Natural killer cell treated with Interleukin-12 subunit alpha and Interleukin-12 subunit beta and Interleukin-15 and Interleukin-18, amount 100 ng/mL, for 72 hours (primary cell): ENCODE measurements at regions not wholly inside any gene's neighbourhood (a gene's known extent, or its start where the extent isn't known, plus 50 kb on each side); places are given as distances from the start of the nearest gene placed in this dataset.

Source experiments
- ATAC-seq, 2 donors: fragments of 150-1000 bp; cut with Tn5 transposase in 1 of 2; sonication (Bioruptor Pico), chemical (Tn5 transposase) in 1 of 2; 2 replicates each; pipeline ENCODE4 v1.10.0; 2021
- DNase-seq: peaks from one replicate; pipeline ENCODE4 v3.0.0; 2022; ENCODE audit warnings: low spot score
- H3K27ac Mint-ChIP-seq, 2 donors: 1 replicate in 1 of 2; 2 replicates in 1 of 2; pipeline ENCODE4 v1.8.0; 2022; ENCODE audit warnings: mixed read lengths in 2 of 2, mild to moderate bottlenecking in 1 of 2, moderate library complexity in 1 of 2
- H3K27me3 Mint-ChIP-seq, 2 donors: 1 replicate in 1 of 2; 2 replicates in 1 of 2; pipeline ENCODE4 v1.8.0; 2022; ENCODE audit warnings: mixed read lengths in 2 of 2
- H3K36me3 Mint-ChIP-seq: one replicate; pipeline ENCODE4 v1.8.0; 2022; ENCODE audit warnings: mixed read lengths
- H3K4me1 Mint-ChIP-seq, 2 donors: 1 replicate in 1 of 2; 2 replicates in 1 of 2; pipeline ENCODE4 v1.8.0; 2022; ENCODE audit warnings: low read depth in 2 of 2, mixed read lengths in 2 of 2, mild to moderate bottlenecking in 1 of 2
- H3K4me3 Mint-ChIP-seq: one replicate; pipeline ENCODE4 v1.8.0; 2022; ENCODE audit warnings: mixed read lengths
- H3K9me3 Mint-ChIP-seq: 2 replicates; pipeline ENCODE4 v1.8.0; 2022; ENCODE audit warnings: mixed read lengths

- DNase-seq (no peak), ATAC-seq (no peak)
- Mint-ChIP-seq H3K4me1 (no peaks in the 10 kb centered on the region), H3K36me3 (no peaks in the 10 kb centered on the region), H3K9me3 (no peaks in the 10 kb centered on the region), H3K27ac (no peak overlapping the region), H3K4me3 (no peak overlapping the region), H3K27me3 (peaks cover 12 to 27% of the 10 kb centered on the region in 2 donors)
Measured at GRCh38 chr14:44814196-44814595, 147.6 kb downstream of the KLHL28 start.

DNA sequence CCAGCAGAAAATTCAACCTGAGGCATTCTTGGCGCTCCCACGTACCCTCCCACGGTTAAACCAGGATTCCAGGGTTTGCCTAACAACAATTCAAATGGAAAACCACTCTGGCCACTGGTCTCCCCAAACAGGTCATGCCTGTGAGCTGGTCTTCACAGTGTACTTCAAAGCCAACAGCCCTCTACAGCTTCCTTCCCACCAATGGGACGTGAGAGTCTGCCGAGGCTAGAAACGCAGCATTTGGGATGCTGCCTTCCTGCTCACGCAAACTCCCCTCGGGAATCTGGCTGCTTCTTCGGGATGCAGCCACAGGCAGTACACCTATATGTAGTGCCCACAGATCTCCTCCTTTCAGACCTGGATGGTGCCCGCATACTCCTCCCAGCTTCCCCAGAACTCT lies 149.1 kb downstream of the KLHL28 start:
- Mint-ChIP-seq H3K4me1 (no peaks in the 10 kb centered on the region), H3K27me3 (peaks cover 12 to 20% of the 10 kb centered on the region in 2 donors)
- no peak for ATAC-seq

GRCh38 chr14:44804391-44804790 lies 157.4 kb downstream of the KLHL28 start:
- Mint-ChIP-seq H3K27me3 (peaks cover 9 to 16% of the 10 kb centered on the region in 2 donors), H3K4me1 (no peaks in the 10 kb centered on the region), H3K9me3 (peaks cover 4% of the 10 kb centered on the region), H3K27ac (no peak overlapping the region), H3K36me3 (no peaks in the 10 kb centered on the region), H3K4me3 (no peak overlapping the region)
- DNase-seq, result no peak
- ATAC-seq, result no peak

More for the DNA sequence above, 149.1 kb downstream of the KLHL28 start:
- no peaks in the 10 kb centered on the region for H3K36me3 Mint-ChIP-seq
- no peak overlapping the region for H3K4me3 Mint-ChIP-seq
- no peak overlapping the region for H3K27ac Mint-ChIP-seq
- no peak for DNase-seq
- no peaks in the 10 kb centered on the region for H3K9me3 Mint-ChIP-seq

GRCh38 chr14:44803239-44803905 lies 158.4 kb downstream of the KLHL28 start:
- DNase-seq (no peak), ATAC-seq (no peak)
- Mint-ChIP-seq H3K4me3 (no peak overlapping the region), H3K36me3 (no peaks in the 10 kb centered on the region), H3K27ac (no peak overlapping the region), H3K9me3 (peaks cover 4% of the 10 kb centered on the region), H3K4me1 (no peaks in the 10 kb centered on the region), H3K27me3 (peaks cover 9 to 16% of the 10 kb centered on the region in 2 donors)

DNA sequence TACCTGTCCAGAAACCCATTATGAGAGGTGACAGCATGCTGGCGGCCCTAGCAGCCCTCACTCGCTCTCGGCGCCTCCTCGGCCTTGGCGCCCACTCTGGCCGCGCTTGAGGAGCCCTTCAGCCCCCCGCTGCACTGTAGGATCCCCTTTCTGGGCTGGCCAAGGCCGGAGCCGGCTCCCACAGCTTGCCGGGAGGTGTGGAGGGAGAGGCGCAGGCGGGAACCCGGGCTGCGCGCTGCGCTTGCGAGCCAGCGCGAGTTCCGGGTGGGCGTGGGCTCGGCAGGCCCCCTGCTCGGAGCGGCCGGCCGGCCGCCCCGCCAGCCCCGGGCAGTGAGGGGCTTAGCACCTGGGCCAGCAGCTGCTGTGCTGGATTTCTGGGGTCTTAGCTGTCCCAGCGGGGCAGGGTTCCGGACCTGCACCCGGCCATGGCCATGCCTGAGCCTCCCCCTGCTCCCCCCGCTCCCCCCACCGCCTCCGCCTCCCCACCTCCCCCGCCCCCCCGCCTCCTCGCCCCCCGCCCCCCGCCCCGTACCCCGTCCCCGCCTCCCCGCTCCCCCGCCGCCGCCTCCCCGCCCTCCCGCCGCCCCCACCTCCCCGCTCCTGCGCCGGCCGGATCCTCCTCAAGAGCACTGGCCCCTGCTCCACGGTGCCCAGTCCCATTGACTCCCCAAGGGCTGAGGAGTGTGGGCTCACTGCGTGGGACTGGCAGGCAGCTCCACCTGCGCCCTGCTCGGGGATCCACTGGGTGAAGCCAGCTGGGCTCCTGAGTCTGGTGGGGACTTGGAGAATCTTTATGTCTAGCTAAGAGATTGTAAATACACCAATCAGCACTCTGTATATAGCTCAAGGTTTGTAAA lies 163.1 kb downstream of the KLHL28 start:
- Mint-ChIP-seq H3K36me3 (no peaks in the 10 kb centered on the region), H3K4me1 (no peaks in the 10 kb centered on the region), H3K27ac (no peak overlapping the region), H3K27me3 (no peaks in the 10 kb centered on the region), H3K4me3 (no peak overlapping the region), H3K9me3 (no peaks in the 10 kb centered on the region)
- no peak for ATAC-seq
- DNase-seq, result no peak

DNA sequence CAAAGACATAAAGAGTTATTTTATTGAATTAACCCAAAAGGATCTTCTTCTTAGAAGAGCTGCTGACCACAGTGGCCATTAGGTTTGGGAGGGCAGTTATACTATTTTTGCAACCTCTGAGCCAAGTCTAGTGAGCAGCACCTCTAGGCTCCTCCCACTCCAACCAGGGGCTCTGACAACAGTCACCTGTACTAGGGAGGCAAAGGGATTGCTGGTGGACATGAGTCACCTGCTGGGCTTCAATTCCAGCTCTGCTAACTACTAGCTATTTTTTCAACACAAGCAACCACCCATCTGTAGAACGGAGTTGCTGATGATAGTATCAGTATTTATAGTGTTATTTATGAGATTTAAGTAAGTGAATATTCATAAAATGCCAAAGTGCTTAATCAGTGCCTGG lies 166.0 kb downstream of the KLHL28 start:
- ATAC-seq, result no peak
- H3K9me3 Mint-ChIP-seq, result no peaks in the 10 kb centered on the region
- no peak overlapping the region for H3K27ac Mint-ChIP-seq

DNA sequence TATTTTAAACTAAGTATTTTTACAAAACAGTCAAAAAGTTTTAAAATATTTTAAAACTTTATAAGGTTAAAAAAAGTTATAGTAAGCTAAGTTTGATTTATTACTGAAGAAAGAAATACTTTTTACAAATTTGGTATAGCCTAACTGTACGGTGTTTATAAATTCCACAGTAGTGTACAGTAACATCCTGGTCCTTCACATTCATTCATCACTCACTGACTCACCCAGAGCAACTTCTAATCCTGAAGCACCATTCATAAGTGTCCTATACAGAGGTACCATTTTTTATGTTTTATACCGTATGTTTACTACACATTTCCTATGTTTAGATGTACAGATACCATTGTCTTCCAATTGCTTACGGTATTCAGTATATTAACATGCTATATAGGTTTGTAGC lies 170.0 kb downstream of the KLHL28 start:
- Mint-ChIP-seq H3K27ac (no peak overlapping the region), H3K4me1 (no peaks in the 10 kb centered on the region), H3K27me3 (peaks cover 0 to 6% of the 10 kb centered on the region in 2 donors), H3K36me3 (no peaks in the 10 kb centered on the region), H3K4me3 (no peak overlapping the region), H3K9me3 (peaks cover 6% of the 10 kb centered on the region)
- ATAC-seq (no peak), DNase-seq (no peak)

More for the DNA sequence above, 166.0 kb downstream of the KLHL28 start:
- no peaks in the 10 kb centered on the region for H3K4me1 Mint-ChIP-seq
- no peak overlapping the region for H3K4me3 Mint-ChIP-seq
- no peak for DNase-seq
- H3K36me3 Mint-ChIP-seq, result no peaks in the 10 kb centered on the region
- no peaks in the 10 kb centered on the region for H3K27me3 Mint-ChIP-seq

DNA sequence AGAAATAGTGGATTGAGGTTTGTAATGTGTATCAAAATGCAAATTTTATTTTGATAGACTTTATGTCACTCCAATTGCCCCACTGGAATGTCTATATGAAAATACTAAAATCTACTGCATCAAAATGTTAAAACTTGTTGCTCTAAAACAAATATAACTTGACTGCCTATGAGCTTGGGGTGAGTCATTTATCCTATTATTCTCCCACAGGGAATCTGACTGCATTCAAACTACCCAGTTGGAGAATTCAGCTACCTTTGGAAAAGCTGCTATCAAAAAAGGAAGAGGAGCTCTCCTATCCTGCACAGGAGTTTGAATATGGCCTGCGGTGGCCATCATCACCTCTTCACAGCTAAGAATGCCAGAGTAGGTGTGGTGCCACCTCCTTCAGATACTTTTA lies 173.1 kb downstream of the KLHL28 start:
- Mint-ChIP-seq H3K36me3 (no peaks in the 10 kb centered on the region), H3K27me3 (peaks cover 0 to 6% of the 10 kb centered on the region in 2 donors), H3K27ac (no peak overlapping the region), H3K4me3 (no peak overlapping the region), H3K4me1 (no peaks in the 10 kb centered on the region), H3K9me3 (peaks cover 13% of the 10 kb centered on the region)
- DNase-seq (no peak), ATAC-seq (no peak)

- H3K27me3 Mint-ChIP-seq, result peaks cover 0 to 4% of the 10 kb centered on the region in 2 donors
- ATAC-seq (no peak), DNase-seq (no peak)
- no peak overlapping the region for H3K27ac Mint-ChIP-seq
- H3K4me1 Mint-ChIP-seq, result no peaks in the 10 kb centered on the region
- peaks cover 13% of the 10 kb centered on the region for H3K9me3 Mint-ChIP-seq
- no peaks in the 10 kb centered on the region for H3K36me3 Mint-ChIP-seq
- H3K4me3 Mint-ChIP-seq, result no peak overlapping the region
Measured at GRCh38 chr14:44785096-44785495, 176.7 kb downstream of the KLHL28 start.

- Mint-ChIP-seq H3K4me1 (no peaks in the 10 kb centered on the region), H3K27me3 (peaks cover 0 to 4% of the 10 kb centered on the region in 2 donors), H3K9me3 (peaks cover 13% of the 10 kb centered on the region), H3K4me3 (no peak overlapping the region), H3K36me3 (no peaks in the 10 kb centered on the region), H3K27ac (no peak overlapping the region)
- DNase-seq, result no peak
- ATAC-seq, result no peak
Measured at GRCh38 chr14:44783901-44784300, 177.8 kb downstream of the KLHL28 start.

DNA sequence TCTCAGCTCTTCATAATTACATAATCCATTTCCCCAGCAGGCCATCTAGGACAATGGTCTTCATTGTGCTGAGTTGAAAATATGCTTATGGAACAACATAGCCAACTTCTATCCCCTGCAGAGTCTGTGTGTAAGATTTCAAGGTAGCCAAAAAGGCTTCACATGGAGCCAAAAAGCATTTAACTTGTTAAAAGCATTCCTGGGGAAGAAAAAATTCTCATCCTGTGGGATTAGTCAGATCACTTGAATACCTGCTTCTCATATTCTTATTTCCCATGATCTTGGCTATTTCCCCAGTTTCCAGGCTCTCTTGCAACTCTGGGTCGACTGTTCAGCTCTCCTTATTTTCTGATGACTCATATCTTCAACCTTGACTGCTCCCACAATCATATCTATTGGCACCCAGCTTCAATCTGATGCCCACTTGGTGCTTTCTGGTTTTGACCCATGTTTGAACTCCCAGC lies 178.9 kb downstream of the KLHL28 start:
- H3K27ac Mint-ChIP-seq, result no peak overlapping the region
- peaks cover 0 to 4% of the 10 kb centered on the region in 2 donors for H3K27me3 Mint-ChIP-seq
- no peak for DNase-seq
- H3K4me3 Mint-ChIP-seq, result no peak overlapping the region
- H3K36me3 Mint-ChIP-seq, result no peaks in the 10 kb centered on the region
- H3K9me3 Mint-ChIP-seq, result peaks cover 13% of the 10 kb centered on the region
- H3K4me1 Mint-ChIP-seq, result no peaks in the 10 kb centered on the region
- ATAC-seq, result no peak

DNA sequence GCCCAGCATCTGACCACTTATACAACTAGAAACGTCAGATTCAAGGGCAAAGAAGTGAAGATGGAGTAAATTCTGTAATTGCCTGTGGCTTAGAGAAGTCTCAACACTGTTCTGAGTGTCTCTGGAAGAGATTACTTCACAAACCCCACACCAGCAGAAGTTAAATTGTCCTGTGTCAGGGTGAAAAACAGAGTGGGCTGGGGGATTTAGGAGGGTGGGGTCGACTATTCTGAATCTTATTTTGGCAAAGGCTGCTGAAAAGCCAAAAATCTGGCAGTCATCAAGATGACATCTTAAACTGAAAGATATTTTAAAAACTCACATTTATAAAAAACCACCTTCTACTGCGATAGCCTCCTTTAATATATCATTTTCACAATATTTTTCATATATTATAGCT lies 180.8 kb downstream of the KLHL28 start:
- no peak for ATAC-seq

GRCh38 chr14:44778604-44779003 lies 183.1 kb downstream of the KLHL28 start:
- ATAC-seq (no peak), DNase-seq (no peak)
- H3K27ac Mint-ChIP-seq, result no peak overlapping the region
- H3K4me3 Mint-ChIP-seq, result no peak overlapping the region
- no peaks in the 10 kb centered on the region for H3K36me3 Mint-ChIP-seq
- H3K27me3 Mint-ChIP-seq, result no peaks in the 10 kb centered on the region
- H3K4me1 Mint-ChIP-seq, result no peaks in the 10 kb centered on the region
- peaks cover 3% of the 10 kb centered on the region for H3K9me3 Mint-ChIP-seq

More for the DNA sequence above, 180.8 kb downstream of the KLHL28 start:
- H3K27me3 Mint-ChIP-seq, result no peaks in the 10 kb centered on the region
- no peaks in the 10 kb centered on the region for H3K36me3 Mint-ChIP-seq
- peaks cover 10% of the 10 kb centered on the region for H3K9me3 Mint-ChIP-seq
- no peak overlapping the region for H3K4me3 Mint-ChIP-seq
- H3K4me1 Mint-ChIP-seq, result no peaks in the 10 kb centered on the region
- H3K27ac Mint-ChIP-seq, result no peak overlapping the region
- no peak for DNase-seq

DNA sequence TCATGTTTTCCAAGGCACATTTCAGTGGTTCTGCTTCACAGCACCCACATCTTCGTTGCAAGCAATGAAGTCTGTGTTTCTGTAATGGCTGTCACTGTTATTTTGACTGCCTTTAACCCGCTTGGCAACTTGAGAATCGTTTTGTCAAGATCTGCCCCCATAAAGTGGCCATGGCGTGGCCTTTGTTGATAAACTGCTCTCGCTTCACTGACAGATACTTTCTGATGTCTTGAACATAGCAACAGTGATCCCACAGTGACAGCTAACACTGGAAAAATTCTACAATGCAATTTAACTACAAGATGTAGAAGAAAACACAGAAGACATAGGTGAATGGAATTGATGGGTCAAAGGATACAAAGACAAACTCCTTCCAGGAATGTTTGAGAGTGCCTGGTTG lies 184.2 kb downstream of the KLHL28 start:
- Mint-ChIP-seq H3K4me3 (no peak overlapping the region), H3K27me3 (no peaks in the 10 kb centered on the region), H3K27ac (no peak overlapping the region), H3K4me1 (no peaks in the 10 kb centered on the region), H3K36me3 (no peaks in the 10 kb centered on the region), H3K9me3 (peaks cover 7% of the 10 kb centered on the region)
- ATAC-seq (no peak), DNase-seq (no peak)
